NOMO-1 (cell line): ENCODE measurements at regions not wholly inside any gene's neighbourhood (a gene's known extent, or its start where the extent isn't known, plus 50 kb on each side); places are given as distances from the start of the nearest gene placed in this dataset.

ENCODE experiments used
- DNase-seq, 2 experiments: peaks; one replicate each; lab custom pipeline; 2025; ENCODE audit not compliant: unreplicated experiment in 2 of 2; lab: John Stamatoyannopoulos, UW

DNA sequence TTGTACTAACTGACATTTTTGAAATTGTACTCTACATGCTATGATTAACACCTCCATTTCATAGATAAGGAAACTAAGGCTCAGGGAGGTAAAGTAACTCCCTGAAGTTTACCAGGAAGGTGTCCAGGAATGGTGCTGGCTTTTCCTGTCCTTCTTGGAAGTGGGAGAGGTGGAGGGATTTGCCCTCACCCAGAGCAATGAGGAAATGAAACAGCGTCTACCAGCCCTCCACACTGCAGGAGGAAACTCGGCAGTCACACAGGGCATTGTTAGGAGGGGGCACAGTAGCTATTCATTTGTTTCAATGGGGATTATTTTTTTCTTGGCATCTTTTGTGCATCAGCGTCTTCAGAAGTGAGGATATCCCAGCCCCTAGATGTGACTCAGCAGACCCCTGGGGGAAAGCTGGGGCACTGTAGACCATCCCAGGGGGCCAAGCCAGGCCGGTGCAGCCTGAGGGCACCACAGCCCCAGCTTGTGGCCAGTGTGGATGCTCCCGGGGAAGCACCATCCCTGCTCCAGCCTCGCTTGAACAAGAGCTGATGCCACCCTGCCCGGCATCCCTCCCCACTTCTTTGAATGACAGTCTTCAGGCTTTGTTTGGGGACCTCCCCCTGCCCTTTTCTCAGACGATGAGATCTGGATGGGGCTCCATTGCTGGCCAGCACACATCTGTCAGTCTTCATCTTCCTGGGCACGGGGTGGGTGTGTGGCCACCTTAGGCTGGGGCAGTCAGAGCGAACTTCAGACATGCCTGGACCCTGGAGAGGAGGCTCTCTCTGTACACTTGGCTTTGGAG is 224.4 kb upstream of the PMEPA1 start:
- no peak for DNase-seq

DNA sequence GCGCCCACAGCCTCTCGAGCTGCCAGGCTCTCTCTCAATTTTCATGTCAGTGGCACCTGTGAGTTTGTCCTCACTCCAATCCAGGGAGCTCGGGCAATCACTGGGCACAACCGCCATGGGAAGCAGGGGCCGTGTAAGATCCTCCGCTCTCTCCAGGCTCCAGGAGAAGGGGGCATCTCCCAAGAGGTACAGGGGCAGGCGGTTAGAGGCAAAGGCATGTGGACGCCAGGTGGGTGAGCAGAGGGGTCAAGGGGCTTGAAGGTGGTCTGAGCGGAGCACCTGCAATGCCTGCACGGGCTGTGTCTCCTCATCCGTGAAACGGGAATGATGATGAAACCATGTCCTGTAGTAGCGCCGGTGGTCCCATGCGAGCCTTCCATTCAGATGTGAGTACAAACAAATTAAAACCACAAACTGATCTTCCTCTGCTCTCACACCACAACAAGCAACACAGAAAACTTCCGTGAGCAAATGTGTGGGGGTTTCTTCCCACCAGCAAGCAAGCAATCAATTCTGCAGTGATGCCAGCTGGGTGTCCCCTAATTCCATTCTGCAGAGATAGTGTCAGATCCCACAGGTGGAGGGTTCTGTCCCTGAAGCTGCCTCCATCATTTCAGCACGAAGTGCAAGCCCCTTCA is 222.5 kb upstream of the PMEPA1 start:
- DNase-seq, result no peak

DNA sequence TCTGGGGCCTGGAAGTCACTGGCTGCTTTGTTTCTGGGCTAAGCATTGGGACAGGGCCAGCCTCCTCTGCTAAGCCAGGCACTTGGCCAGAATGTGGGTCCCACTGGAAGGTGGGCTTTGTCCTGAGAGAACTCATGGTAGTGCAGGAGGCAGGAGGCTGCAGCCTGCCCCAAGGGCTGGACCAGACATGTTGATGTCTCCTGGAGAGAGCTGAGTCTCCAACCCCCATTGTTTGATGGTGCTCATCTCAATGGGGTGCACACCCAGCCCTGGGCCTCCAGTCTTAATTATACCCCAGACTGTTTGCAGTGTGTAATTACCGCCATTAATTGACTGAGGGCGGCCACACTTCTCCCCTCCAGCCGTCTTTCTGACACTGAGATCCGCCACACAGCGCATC is 220.5 kb upstream of the PMEPA1 start:
- no peak for DNase-seq

DNA sequence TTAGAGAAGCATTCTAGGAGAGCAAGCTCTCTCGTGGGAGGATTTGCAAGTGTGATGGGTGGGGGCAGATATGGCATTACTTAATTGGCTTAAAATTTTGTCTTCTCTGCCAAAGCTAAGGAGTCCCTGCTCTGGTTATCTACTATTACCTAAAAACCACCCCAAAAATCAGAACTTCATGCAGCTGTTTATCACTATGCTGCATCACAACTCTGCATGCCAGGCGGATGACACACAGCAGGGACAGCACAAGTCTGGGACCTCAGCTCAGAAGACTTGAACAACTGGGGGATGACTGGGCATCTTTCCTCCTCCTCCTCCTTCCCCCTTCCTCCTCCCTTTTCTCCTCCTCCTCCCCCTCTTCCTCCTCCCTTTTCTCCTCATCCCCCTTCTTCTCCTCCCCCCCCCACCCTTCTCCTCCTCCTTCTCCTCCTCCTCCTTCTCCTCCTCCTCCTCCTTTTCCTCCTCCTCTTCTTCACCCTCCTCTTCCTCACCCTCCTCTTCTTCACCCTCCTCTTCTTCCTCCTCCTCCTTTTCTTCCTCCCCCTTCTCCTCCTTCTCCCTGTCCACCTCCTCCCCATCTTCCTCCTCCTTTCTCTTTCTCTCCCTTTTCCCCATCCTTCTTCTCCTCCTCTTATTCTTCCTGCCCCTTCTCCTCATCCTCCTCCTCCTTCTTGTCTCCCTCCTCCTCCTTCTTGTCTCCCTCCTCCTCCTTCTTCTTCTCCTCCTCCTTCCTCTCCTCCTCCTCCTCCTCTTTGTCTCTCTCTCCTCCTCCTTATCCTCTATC is 218.6 kb upstream of the PMEPA1 start:
- DNase-seq, result no peak

DNA sequence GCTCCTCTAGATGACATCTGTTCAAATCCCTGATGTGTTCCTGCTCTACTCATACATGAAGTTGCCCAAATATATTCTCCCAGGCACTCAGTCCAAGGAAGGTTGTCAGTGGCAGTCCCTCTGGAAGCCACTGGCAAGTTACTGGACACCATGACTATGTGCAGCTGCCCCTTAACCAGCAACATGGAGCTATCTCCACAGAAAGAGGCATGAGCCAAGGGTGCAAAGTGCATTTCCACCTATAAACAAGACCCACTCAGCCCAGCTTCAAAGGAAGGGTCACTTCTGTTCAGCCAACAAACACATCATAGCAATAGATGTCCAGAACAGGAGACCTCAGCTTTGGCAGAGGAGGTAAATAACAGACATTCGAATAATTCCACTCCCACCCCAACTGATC is 217.6 kb upstream of the PMEPA1 start:
- no peak for DNase-seq

GRCh38 chr20:57922706-57923105 is 212.9 kb upstream of the PMEPA1 start:
- DNase-seq, result no peak

GRCh38 chr20:57922083-57922482 is 212.3 kb upstream of the PMEPA1 start:
- DNase-seq, result peak; percentile 11 to 16

DNA sequence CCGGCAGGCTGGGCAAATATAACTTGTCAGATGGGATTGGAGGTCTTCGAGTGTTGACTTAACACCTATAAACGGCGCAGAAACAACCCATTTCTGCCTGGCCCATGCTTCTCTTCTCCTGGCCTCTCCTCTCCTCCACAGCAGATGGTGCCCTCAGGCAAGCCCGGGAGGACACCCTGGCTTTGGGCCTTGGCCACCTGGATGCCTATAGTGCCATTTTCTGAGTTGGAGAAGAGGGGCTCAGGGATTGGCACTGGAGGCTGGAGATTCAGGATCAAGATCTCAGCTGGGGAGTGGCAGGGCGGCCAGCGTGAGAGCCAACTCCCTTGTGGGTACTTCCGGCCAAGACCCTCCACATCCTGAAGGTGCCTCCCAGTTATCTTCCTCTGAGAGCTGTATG is 211.9 kb upstream of the PMEPA1 start:
- DNase-seq, result no peak

- no peak for DNase-seq
Measured at GRCh38 chr20:57920971-57921370, 211.2 kb upstream of the PMEPA1 start.

DNA sequence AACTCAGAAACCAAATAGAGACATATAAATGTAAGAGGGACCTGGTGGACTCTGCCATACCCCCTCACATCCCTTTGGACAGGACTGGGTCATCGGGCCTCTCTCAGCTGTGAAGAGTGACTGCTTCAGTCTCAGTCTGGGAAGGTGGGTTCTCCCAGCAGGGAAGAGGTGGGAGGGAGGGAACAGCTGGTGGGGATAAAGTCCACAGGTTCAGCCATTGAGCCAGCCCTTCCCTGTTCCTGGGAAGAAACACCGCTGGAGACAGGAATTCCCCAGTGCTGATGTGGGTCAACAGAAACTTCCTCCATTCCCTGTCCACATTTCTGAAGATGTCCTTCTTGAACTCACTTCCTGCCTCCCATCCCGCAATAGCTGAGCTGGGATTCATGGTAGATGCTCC is 209.2 kb upstream of the PMEPA1 start:
- no peak for DNase-seq

GRCh38 chr20:57918551-57918950 is 208.7 kb upstream of the PMEPA1 start:
- DNase-seq, result no peak

DNA sequence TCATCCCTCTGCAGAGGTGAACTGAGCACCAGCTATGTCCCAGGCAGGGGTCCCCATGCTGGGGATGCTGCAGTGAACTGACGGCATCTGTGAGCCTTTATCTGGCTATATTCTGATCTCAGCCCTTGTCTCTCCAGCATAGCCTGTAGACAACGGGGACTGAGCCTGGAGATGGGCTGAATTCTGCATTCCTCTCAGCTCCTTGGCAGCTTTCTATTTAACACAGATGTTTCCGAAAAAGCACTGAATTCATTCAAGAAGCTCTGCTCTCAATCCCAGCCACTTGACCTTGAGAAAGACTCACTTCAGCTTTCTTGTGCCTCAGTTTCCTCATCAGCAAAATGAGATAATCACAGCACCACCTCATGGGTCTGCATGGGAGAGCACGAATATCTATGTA is 204.4 kb upstream of the PMEPA1 start:
- no peak for DNase-seq

DNA sequence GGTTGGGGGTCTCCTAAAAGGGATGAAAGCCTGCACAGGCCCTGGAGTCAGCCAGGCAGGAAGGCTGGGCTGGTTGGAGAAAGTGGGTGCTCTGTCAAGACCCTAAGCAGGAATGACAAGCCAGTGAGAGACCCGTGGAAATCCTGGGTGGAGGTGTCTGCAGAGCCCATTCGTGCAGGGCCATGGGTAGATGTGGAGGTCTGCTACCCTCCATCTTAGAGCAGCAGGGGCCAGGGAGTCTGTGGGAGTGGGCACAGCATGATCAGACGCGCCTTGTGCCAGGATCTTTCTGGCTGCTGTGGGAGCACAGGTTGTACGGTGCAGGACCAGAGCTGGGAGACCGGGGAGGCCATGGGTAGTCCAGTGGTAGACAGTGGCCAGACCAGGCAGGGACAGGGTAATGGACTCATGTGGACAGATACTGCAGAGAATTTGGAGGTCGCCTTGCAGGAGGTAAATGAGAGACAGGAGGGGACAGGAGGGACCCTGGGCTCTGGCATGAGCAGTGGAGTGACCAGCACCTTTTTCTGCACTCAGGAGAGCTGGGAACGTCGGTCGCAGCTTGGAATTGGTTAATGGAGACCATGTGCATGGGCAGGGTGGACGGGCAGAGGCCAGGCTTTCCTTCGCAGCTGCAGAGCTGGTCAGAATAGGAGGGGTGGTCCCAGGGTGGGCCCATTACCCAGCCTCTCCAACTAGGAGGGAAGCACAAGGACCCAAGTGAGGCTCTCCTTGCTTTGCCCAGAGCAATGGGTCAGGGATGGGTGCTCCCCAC is 203.5 kb upstream of the PMEPA1 start:
- DNase-seq, result no peak

GRCh38 chr20:57912227-57912582 is 202.4 kb upstream of the PMEPA1 start:
- no peak for DNase-seq

DNA sequence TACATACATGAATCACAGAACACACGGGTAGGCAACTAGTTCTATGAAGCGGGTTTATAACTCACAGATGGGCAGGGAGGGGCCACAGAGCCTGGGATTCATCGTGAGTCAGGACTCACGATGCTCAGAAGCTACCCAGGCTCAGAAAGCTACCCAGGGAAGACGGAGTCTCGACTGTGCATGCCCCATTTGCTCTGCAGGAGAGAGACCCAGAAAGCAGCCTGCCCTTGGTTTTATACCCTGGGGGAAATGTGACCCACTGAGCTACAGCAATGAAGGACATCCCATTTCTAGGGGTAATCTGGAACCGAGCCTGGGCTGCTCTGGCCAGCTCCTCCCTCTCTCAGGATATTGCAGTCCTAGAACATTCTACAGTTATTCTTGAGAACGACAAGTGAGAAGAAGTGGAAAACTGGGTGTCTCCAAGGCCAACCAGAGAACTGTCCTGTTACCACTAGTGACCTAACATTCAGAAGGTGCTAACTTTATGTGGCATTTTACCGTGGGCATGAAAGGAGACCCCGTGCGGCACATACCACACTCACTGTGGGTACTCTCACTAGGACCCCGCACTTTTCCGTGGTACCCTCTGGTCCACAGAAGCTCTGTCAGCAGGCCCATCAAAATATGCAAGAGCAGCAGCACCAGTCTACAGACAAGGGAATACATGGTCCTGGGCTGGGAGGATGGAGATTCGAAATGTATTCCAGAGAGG is 201.9 kb upstream of the PMEPA1 start:
- DNase-seq, result no peak

GRCh38 chr20:57910716-57911115 is 200.9 kb upstream of the PMEPA1 start:
- no peak for DNase-seq

GRCh38 chr20:57909763-57910331 is 200.0 kb upstream of the PMEPA1 start:
- DNase-seq, result no peak

DNA sequence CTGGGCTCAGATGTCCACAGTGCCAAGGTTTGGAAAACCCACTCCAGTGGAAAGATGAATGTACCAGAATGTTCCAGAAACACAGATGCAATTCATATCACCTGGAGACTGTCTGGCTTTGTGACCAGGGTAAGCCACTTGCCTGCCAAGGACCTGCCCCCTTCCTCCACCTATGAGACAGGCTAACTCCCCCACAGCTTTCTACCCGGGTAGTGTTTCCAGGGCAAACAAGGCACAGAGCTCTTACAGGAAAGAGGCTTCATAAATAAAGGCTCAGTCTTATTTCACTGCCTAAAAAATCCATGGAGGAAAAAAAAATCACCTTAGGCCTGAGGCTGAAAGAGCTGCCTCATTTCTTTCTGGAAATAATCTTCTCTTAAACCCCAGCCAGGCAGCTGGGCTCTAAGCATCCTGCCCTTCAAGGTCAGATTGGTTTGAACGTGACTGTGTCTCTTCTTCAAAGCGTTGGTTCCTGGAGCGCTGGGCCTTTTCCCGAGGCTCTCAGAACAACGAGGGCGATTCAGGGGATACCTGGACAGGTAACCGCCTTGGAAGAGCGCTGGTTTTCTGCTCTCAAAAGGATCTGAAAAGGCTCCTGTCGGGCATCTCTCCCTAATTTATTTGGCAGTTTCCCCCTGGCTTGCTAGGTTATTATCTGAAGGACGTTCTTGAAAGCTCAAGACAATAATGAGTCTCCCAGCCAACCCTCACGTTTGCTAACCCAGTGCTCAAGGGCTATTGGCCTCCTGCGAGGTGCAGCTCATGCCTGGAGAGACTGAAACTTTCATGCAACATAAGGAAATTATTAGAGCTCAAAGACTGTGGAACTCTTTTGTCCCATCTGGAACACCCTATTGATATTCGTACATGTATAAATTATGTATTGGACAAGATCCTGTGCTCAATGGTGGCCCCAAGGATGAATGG is 199.2 kb upstream of the PMEPA1 start:
- DNase-seq, result no peak

- no peak for DNase-seq
Measured at GRCh38 chr20:57908226-57908625, 198.4 kb upstream of the PMEPA1 start.
